NB4 (cell line): ENCODE measurements at regions not wholly inside any gene's neighbourhood (a gene's known extent, or its start where the extent isn't known, plus 50 kb on each side); places are given as distances from the start of the nearest gene placed in this dataset.

Experiments used
- DNase-seq: peaks from one replicate; pipeline ENCODE4 v3.0.0; 2010; ENCODE audit warnings: low read depth
- H3K4me3 ChIP-seq: one replicate; pipeline ENCODE4 v1.5.1; 2011; ENCODE audit warnings: mild to moderate bottlenecking, low read depth, low read length, moderate library complexity
- CTCF ChIP-seq: IDR thresholded peaks from one replicate; pipeline ENCODE4 v1.5.1; 2012; ENCODE audit warnings: low read depth, low read length
- MYC ChIP-seq: IDR thresholded peaks from 2 replicates; pipeline ENCODE4 v1.6.1; 2011; ENCODE audit warnings: low read depth, low read length
- POLR2A ChIP-seq: IDR thresholded peaks from 2 replicates; pipeline ENCODE4 v1.6.1; 2011; ENCODE audit warnings: mild to moderate bottlenecking; ENCODE audit not compliant: insufficient read length; ENCODE audit errors: extremely low read depth
- TF ChIP-seq, protein P1 (sequence below): IDR thresholded peaks from 2 replicates; pipeline ENCODE4 v1.6.1; 2011; ENCODE audit warnings: low read depth, low read length

- DNase-seq, result no peak
- H3K4me3 ChIP-seq, result no peak overlapping the region
- TF ChIP-seq CTCF (no peak), POLR2A (no peak), MYC (no peak)
- TF ChIP-seq, protein P1, sequence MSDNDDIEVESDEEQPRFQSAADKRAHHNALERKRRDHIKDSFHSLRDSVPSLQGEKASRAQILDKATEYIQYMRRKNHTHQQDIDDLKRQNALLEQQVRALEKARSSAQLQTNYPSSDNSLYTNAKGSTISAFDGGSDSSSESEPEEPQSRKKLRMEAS, result no peak
These were observed 698.0 kb downstream of the TDRD15 start for GRCh38 chr2:21821672-21822227.

- TF ChIP-seq POLR2A (no peak), CTCF (no peak), MYC (no peak)
- TF ChIP-seq, protein P1, result no peak
- H3K4me3 ChIP-seq, result no peak overlapping the region
- DNase-seq, result no peak
These were observed 698.7 kb downstream of the TDRD15 start for GRCh38 chr2:21822505-21822904.

GRCh38 chr2:21833767-21834166 is 710.0 kb downstream of the TDRD15 start:
- H3K4me3 ChIP-seq, result no peak overlapping the region
- no peak for DNase-seq
- TF ChIP-seq POLR2A (no peak), MYC (no peak)

- TF ChIP-seq CTCF, result no peak
- TF ChIP-seq, protein P1, result no peak
- no peak for TF ChIP-seq MYC
- no peak for TF ChIP-seq POLR2A
- DNase-seq, result no peak
- H3K4me3 ChIP-seq, result no peak overlapping the region
These were observed 712.5 kb downstream of the TDRD15 start for GRCh38 chr2:21836261-21836660.

DNA sequence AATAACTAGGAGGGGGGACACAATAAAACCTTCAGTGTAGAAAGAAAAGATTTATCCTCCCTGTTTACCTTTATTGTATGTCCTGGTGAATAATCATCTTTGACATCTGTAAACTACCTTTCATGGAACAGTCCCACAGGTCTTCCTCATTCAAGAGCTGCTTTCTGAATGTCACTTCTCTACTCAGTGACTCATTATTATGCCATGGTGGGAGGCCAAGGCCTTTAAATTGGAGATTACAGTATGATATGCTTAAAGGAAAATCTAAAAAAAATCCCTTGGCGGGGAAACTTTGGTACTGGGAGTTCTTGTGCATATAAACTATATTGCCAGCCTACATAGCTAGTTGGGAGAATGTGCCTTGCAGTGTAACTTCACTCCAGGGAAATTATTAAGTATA is 713.0 kb downstream of the TDRD15 start:
- no peak for TF ChIP-seq MYC
- TF ChIP-seq, protein P1, result no peak
- TF ChIP-seq POLR2A, result no peak
- no peak for TF ChIP-seq CTCF
- H3K4me3 ChIP-seq, result no peak overlapping the region
- DNase-seq, result no peak

DNA sequence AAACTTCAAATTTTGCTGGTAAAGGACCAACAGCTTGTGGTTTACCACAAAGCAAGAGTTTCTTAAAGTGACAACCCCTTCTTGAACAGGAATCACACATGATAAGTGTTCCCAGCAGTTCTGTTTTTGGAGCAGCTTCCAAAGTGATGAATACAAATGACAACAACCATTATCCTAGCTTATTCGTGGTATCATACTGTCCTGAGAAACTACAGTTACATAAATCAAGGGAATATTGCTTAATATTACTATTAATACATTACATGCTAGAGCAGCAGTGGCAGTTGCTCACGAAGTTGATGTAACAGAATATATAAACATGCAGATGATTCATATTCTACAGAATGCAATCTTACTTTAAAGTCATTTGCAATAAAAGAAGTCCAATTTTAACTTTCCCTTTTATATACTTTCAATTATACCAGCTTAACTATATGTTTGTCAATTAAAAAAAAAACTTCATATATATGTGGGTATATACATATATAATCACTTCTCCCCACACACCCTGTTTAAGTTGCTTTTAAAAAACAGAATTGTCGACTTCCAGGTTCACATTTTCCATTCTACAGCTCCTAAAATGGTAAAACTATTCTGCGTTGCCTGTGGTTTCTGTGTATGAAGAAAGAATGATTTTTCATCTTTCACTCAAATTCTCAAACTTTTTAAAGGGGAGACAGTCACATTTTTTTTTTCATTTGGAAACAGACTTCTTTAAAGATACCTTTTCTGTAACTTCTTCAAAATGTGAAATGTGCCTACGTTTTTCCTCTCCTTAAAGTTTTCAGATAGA is 713.6 kb downstream of the TDRD15 start:
- no peak overlapping the region for H3K4me3 ChIP-seq
- no peak for DNase-seq
- TF ChIP-seq, protein P1, result no peak
- TF ChIP-seq CTCF (no peak), MYC (no peak), POLR2A (no peak)
